Calu3 (cell line): ENCODE measurements at regions not wholly inside any gene's neighbourhood (a gene's known extent, or its start where the extent isn't known, plus 50 kb on each side); places are given as distances from the start of the nearest gene placed in this dataset.

Experiments used
- BruUV-seq: library from RNA; stranded (reverse); fragments of 400-500 nt; replicated peaks from 2 replicates; lab custom pipeline; 2021; lab: Mats Ljungman, UMichigan
- CTCF ChIA-PET: fragments of 300-600 bp; sonication (Branson Sonifier 250); formaldehyde crosslinking; loops from one replicate; lab custom pipeline; 2022; ENCODE audit warnings: antibody characterized with exemption; lab: Charles Lee
- DNase-seq: peaks from one replicate; pipeline ENCODE4 v3.0.0; 2022
- H3K27ac Mint-ChIP-seq: one replicate; pipeline ENCODE4 v1.8.0; 2022; ENCODE audit warnings: mixed read lengths; ENCODE audit not compliant: unreplicated experiment
- H3K27me3 Mint-ChIP-seq: one replicate; pipeline ENCODE4 v1.8.0; 2022; ENCODE audit warnings: mixed read lengths; ENCODE audit not compliant: unreplicated experiment
- H3K36me3 Mint-ChIP-seq: one replicate; pipeline ENCODE4 v1.8.0; 2022; ENCODE audit warnings: mild to moderate bottlenecking, moderate library complexity, mixed read lengths; ENCODE audit not compliant: insufficient read depth, unreplicated experiment
- H3K4me1 Mint-ChIP-seq: one replicate; pipeline ENCODE4 v1.8.0; 2022; ENCODE audit warnings: mild to moderate bottlenecking, low read depth, mixed read lengths; ENCODE audit not compliant: unreplicated experiment
- H3K4me3 Mint-ChIP-seq: one replicate; pipeline ENCODE4 v1.8.0; 2022; ENCODE audit warnings: mild to moderate bottlenecking, low read depth, moderate library complexity, mixed read lengths; ENCODE audit not compliant: unreplicated experiment
- H3K9me3 Mint-ChIP-seq: one replicate; pipeline ENCODE4 v1.8.0; 2022; ENCODE audit warnings: low read depth, mixed read lengths; ENCODE audit not compliant: unreplicated experiment
- CTCF ChIP-seq: fragments of 200-600 bp; IDR thresholded peaks from one replicate; pipeline ENCODE4 v1.8.0; 2022; ENCODE audit warnings: antibody characterized with exemption; ENCODE audit not compliant: unreplicated experiment
- intact Hi-C: fragments of 100-400 bp; cut with micrococcal nuclease; formaldehyde crosslinking; loops from one replicate; pipeline ENCODE4 v1.10.0; 2022; ENCODE audit not compliant: unreplicated experiment

GRCh38 chr5:133729800-133730199 is 117.5 kb upstream of the FSTL4 start:
- intact Hi-C loops: no loop called here
- Mint-ChIP-seq H3K4me1 (peaks cover 2% of the 10 kb centered on the region), H3K4me3 (no peak overlapping the region), H3K27ac (no peak overlapping the region), H3K36me3 (no peaks in the 10 kb centered on the region), H3K9me3 (peaks cover 3% of the 10 kb centered on the region), H3K27me3 (peaks cover 73% of the 10 kb centered on the region)
- no peak for DNase-seq
- CTCF ChIA-PET: no interaction called here
- BruUV-seq: no TSS peak
- TF ChIP-seq CTCF: no peak

- BruUV-seq: no TSS peak
- H3K27ac Mint-ChIP-seq: no peak overlapping the region
- H3K9me3 Mint-ChIP-seq: peaks cover 3% of the 10 kb centered on the region
- CTCF ChIA-PET: interaction anchor here (0.7 kb wide), 1 partner anchor 66 kb away, joined by 3 read pairs; no protein-coding TSS in a partner anchor
- no peak for DNase-seq
- H3K27me3 Mint-ChIP-seq: peaks cover 80% of the 10 kb centered on the region
- TF ChIP-seq CTCF: no peak
- intact Hi-C loops: no loop called here
- H3K36me3 Mint-ChIP-seq: no peaks in the 10 kb centered on the region
- H3K4me3 Mint-ChIP-seq: no peak overlapping the region
- H3K4me1 Mint-ChIP-seq: no peaks in the 10 kb centered on the region
These were observed 116.1 kb upstream of the FSTL4 start for GRCh38 chr5:133728475-133728874.

- H3K27me3 Mint-ChIP-seq: peaks cover 88% of the 10 kb centered on the region
- no peak for TF ChIP-seq CTCF
- no peaks in the 10 kb centered on the region for H3K4me1 Mint-ChIP-seq
- intact Hi-C loops: no loop called here
- H3K4me3 Mint-ChIP-seq: no peak overlapping the region
- DNase-seq: no peak
- CTCF ChIA-PET: no interaction called here
- H3K9me3 Mint-ChIP-seq: peaks cover 3% of the 10 kb centered on the region
- BruUV-seq: no TSS peak
- no peak overlapping the region for H3K27ac Mint-ChIP-seq
- no peaks in the 10 kb centered on the region for H3K36me3 Mint-ChIP-seq
These were observed 115.3 kb upstream of the FSTL4 start for GRCh38 chr5:133727636-133728035.

- H3K36me3 Mint-ChIP-seq: no peaks in the 10 kb centered on the region
- no TSS peak for BruUV-seq
- H3K4me1 Mint-ChIP-seq: no peaks in the 10 kb centered on the region
These were observed 111.5 kb upstream of the FSTL4 start for GRCh38 chr5:133723651-133724366.

More at GRCh38 chr5:133723651-133724366, 111.5 kb upstream of the FSTL4 start:
- intact Hi-C loops: no loop called here
- no peak for TF ChIP-seq CTCF
- no peak overlapping the region for H3K4me3 Mint-ChIP-seq
- no peak for DNase-seq
- peaks cover 83% of the 10 kb centered on the region for H3K27me3 Mint-ChIP-seq
- CTCF ChIA-PET: interaction anchor here (0.6 kb wide), 1 partner anchor 300 kb away, joined by 3 read pairs; no protein-coding TSS in a partner anchor
- no peak overlapping the region for H3K27ac Mint-ChIP-seq
- H3K9me3 Mint-ChIP-seq: no peaks in the 10 kb centered on the region
